ENCODE measurements at regions not wholly inside any gene's neighbourhood (a gene's known extent, or its start where the extent isn't known, plus 50 kb on each side); places are given as distances from the start of the nearest gene placed in this dataset.
A peak's percentile ranks its signal among the peaks of the same experiment; 100 is the strongest.

DNA sequence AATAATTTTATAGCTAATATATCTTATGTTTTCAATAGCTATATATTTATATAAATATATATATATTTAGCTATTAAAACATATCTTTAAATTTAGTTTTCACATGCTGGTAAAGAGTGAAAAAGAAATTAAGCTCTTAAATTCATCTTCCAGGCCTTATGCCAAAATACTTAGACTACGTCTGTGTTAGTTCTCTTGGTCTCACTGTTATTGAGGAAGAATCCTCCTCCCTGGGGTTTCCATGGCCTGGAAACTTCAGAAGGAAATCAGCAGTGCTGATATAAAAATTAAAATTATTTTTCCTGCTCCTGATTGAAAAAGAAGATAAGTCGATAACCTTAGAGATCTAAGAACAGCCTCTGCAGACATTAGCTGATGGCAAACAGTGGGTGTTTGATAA, 225.1 kb upstream of the LMCD1 start:
- intact Hi-C loops (cut with micrococcal nuclease; ENCODE audit: unreplicated experiment), result no loop called here
- no peak overlapping the region for H3K4me3 ChIP-seq (ENCODE audit: low read depth, low read length, poor library complexity, severe bottlenecking)
- CTCF ChIA-PET, result no interaction called here
- no peak for DNase-seq (ENCODE audit: low spot score)
- H3K36me3 ChIP-seq (ENCODE audit: insufficient read depth, low read length, poor library complexity, severe bottlenecking), result no peaks in the 10 kb centered on the region
- H3K27ac ChIP-seq (ENCODE audit: low read depth, low read length, poor library complexity, severe bottlenecking), result no peak overlapping the region
- no TSS peak for BruUV-seq (replicated peaks)
- H3K4me1 ChIP-seq (ENCODE audit: insufficient read depth, low read length, poor library complexity, severe bottlenecking), result peaks cover 35% of the 10 kb centered on the region
- POLR2A ChIA-PET (ENCODE audit: low non-redundant PET), result interaction anchor here (0.5 kb wide), 1 partner anchor 21 kb away, joined by 3 read pairs; no protein-coding TSS in a partner anchor
- H3K9me3 ChIP-seq (ENCODE audit: low read depth, low read length, poor library complexity, severe bottlenecking), result no peaks in the 10 kb centered on the region
- no peaks in the 10 kb centered on the region for H3K27me3 ChIP-seq (replicated peaks; ENCODE audit: insufficient read depth, low read depth, low read length, poor library complexity)
- no peak for TF ChIP-seq EZH2 (IDR thresholded peaks at IDR 0.05; ENCODE audit: borderline replicate concordance, low read depth, low read length, poor library complexity, severe bottlenecking)
- TF ChIP-seq, protein P1, sequence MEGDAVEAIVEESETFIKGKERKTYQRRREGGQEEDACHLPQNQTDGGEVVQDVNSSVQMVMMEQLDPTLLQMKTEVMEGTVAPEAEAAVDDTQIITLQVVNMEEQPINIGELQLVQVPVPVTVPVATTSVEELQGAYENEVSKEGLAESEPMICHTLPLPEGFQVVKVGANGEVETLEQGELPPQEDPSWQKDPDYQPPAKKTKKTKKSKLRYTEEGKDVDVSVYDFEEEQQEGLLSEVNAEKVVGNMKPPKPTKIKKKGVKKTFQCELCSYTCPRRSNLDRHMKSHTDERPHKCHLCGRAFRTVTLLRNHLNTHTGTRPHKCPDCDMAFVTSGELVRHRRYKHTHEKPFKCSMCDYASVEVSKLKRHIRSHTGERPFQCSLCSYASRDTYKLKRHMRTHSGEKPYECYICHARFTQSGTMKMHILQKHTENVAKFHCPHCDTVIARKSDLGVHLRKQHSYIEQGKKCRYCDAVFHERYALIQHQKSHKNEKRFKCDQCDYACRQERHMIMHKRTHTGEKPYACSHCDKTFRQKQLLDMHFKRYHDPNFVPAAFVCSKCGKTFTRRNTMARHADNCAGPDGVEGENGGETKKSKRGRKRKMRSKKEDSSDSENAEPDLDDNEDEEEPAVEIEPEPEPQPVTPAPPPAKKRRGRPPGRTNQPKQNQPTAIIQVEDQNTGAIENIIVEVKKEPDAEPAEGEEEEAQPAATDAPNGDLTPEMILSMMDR (conservative IDR thresholded peaks at IDR 0.05; ENCODE audit: low read depth, low read length), result no peak

DNA sequence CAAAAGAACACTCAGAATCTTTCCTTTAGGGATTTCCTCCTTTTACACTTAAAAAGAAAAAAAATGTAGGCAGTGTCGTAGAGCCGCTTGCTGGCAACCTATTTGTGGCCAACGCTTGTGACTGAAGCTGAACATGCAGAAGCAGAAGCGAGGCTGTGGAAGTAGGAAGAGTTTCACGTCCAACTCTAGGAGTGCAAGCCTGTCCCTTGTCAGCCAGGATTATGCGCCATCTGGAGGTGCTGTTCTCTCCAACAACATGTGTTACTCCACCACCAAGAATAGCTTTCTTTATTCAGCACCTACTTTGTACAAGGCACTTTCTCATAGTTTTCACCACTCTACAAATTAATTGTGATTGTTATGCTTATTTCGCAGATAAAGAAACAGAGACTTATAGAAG, 223.2 kb upstream of the LMCD1 start:
- intact Hi-C loops (cut with micrococcal nuclease; ENCODE audit: unreplicated experiment), result no loop called here
- peaks cover 39% of the 10 kb centered on the region for H3K4me1 ChIP-seq (ENCODE audit: insufficient read depth, low read length, poor library complexity, severe bottlenecking)
- no peaks in the 10 kb centered on the region for H3K9me3 ChIP-seq (ENCODE audit: low read depth, low read length, poor library complexity, severe bottlenecking)
- H3K27ac ChIP-seq (ENCODE audit: low read depth, low read length, poor library complexity, severe bottlenecking), result no peak overlapping the region
- POLR2A ChIA-PET (ENCODE audit: low non-redundant PET), result no interaction called here
- TF ChIP-seq EZH2 (IDR thresholded peaks at IDR 0.05; ENCODE audit: borderline replicate concordance, low read depth, low read length, poor library complexity, severe bottlenecking), result no peak
- TF ChIP-seq, protein P1 (conservative IDR thresholded peaks at IDR 0.05; ENCODE audit: low read depth, low read length), result peak; percentile 47
- H3K36me3 ChIP-seq (ENCODE audit: insufficient read depth, low read length, poor library complexity, severe bottlenecking), result no peaks in the 10 kb centered on the region
- H3K4me3 ChIP-seq (ENCODE audit: low read depth, low read length, poor library complexity, severe bottlenecking), result no peak overlapping the region
- peak; percentile 56 for DNase-seq (ENCODE audit: low spot score)
- no TSS peak for BruUV-seq (replicated peaks)
- H3K27me3 ChIP-seq (replicated peaks; ENCODE audit: insufficient read depth, low read depth, low read length, poor library complexity), result no peaks in the 10 kb centered on the region
- CTCF ChIA-PET, result interaction anchor here (0.6 kb wide), 1 partner anchor 1071 kb away, joined by 6 read pairs; no protein-coding TSS in a partner anchor

DNA sequence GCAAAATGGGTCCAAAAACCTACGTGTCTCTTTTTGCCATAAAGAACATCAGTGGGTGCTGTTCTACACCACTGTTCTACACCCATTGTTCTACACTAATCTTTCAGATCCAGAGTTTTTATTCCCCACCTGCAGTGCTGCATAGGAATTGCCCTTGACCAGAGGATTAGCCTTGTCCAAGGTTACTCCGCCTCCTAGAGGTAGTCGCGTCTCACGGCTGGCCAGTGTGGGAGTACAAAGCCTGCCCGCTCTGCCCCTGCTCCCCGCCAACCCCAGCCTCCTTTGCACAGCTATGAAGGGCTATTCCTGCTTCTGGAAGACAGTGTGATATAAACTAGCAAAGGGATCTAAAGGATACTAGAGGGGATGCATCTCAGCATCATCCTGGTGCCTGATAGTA, 222.1 kb upstream of the LMCD1 start:
- no peaks in the 10 kb centered on the region for H3K36me3 ChIP-seq (ENCODE audit: insufficient read depth, low read length, poor library complexity, severe bottlenecking)
- no peaks in the 10 kb centered on the region for H3K9me3 ChIP-seq (ENCODE audit: low read depth, low read length, poor library complexity, severe bottlenecking)
- POLR2A ChIA-PET (ENCODE audit: low non-redundant PET), result no interaction called here
- DNase-seq (ENCODE audit: low spot score), result no peak
- H3K4me1 ChIP-seq (ENCODE audit: insufficient read depth, low read length, poor library complexity, severe bottlenecking), result peaks cover 39% of the 10 kb centered on the region
- no peak for TF ChIP-seq EZH2 (IDR thresholded peaks at IDR 0.05; ENCODE audit: borderline replicate concordance, low read depth, low read length, poor library complexity, severe bottlenecking)
- TF ChIP-seq, protein P1 (conservative IDR thresholded peaks at IDR 0.05; ENCODE audit: low read depth, low read length), result no peak
- CTCF ChIA-PET, result no interaction called here
- BruUV-seq (replicated peaks), result no TSS peak
- no peak overlapping the region for H3K27ac ChIP-seq (ENCODE audit: low read depth, low read length, poor library complexity, severe bottlenecking)
- no peaks in the 10 kb centered on the region for H3K27me3 ChIP-seq (replicated peaks; ENCODE audit: insufficient read depth, low read depth, low read length, poor library complexity)
- H3K4me3 ChIP-seq (ENCODE audit: low read depth, low read length, poor library complexity, severe bottlenecking), result no peak overlapping the region
- intact Hi-C loops (cut with micrococcal nuclease; ENCODE audit: unreplicated experiment), result no loop called here

Data from A673 (cell line).